MCF 10A (cell line): ENCODE measurements at regions not wholly inside any gene's neighbourhood (a gene's known extent, or its start where the extent isn't known, plus 50 kb on each side); places are given as distances from the start of the nearest gene placed in this dataset.

Source experiments
- BruUV-seq: library from RNA; stranded (reverse); fragments of 400-500 nt; replicated peaks from 2 replicates; lab custom pipeline; 2021; lab: Mats Ljungman, UMichigan
- CTCF ChIA-PET: fragments of 300-600 bp; sonication (Branson Sonifier 250); formaldehyde crosslinking; extraction: SDS; loops from one replicate; lab custom pipeline; 2021; ENCODE audit warnings: antibody characterized with exemption, inconsistent platforms; lab: Yijun Ruan, JAX
- POLR2A ChIA-PET: fragments of 300-600, 350-650 bp; sonication (Branson Sonifier 250); formaldehyde crosslinking; extraction: SDS; loops from one replicate; lab custom pipeline; 2020; ENCODE audit warnings: antibody characterized with exemption, inconsistent platforms; lab: Yijun Ruan, JAX
- DNase-seq: peaks from one replicate; pipeline ENCODE4 v3.0.0-alpha.2; 2018; ENCODE audit not compliant: unreplicated experiment
- H3K27ac Mint-ChIP-seq: one replicate; pipeline ENCODE4 v1.8.0; 2022; ENCODE audit warnings: mild to moderate bottlenecking, low read depth, mixed read lengths; ENCODE audit not compliant: unreplicated experiment
- H3K27me3 Mint-ChIP-seq: one replicate; pipeline ENCODE4 v1.8.0; 2022; ENCODE audit warnings: mixed read lengths; ENCODE audit not compliant: insufficient read depth, unreplicated experiment
- H3K36me3 Mint-ChIP-seq: one replicate; pipeline ENCODE4 v1.8.0; 2022; ENCODE audit warnings: mild to moderate bottlenecking, moderate library complexity, mixed read lengths; ENCODE audit not compliant: insufficient read depth, unreplicated experiment
- H3K4me1 Mint-ChIP-seq: one replicate; pipeline ENCODE4 v1.8.0; 2022; ENCODE audit warnings: mixed read lengths; ENCODE audit not compliant: insufficient read depth, unreplicated experiment
- H3K4me3 Mint-ChIP-seq: one replicate; pipeline ENCODE4 v1.8.0; 2022; ENCODE audit warnings: mild to moderate bottlenecking, moderate library complexity, mixed read lengths; ENCODE audit not compliant: unreplicated experiment
- H3K9me3 Mint-ChIP-seq: one replicate; pipeline ENCODE4 v1.8.0; 2022; ENCODE audit warnings: mixed read lengths; ENCODE audit not compliant: unreplicated experiment
- CTCF ChIP-seq: fragments of 200-600 bp; IDR thresholded peaks from one replicate; pipeline ENCODE4 v1.8.0; 2022; ENCODE audit warnings: antibody characterized with exemption, mild to moderate bottlenecking; ENCODE audit not compliant: unreplicated experiment
- intact Hi-C: fragments of 100-400 bp; cut with micrococcal nuclease; formaldehyde crosslinking; loops from 2 replicates; pipeline ENCODE4 v1.14.1; 2022

GRCh38 chr12:94892544-94893267, 110.8 kb downstream of the NDUFA12 start:
- intact Hi-C loops = no loop called here
- H3K36me3 Mint-ChIP-seq = peaks cover 4% of the 10 kb centered on the region
- H3K27me3 Mint-ChIP-seq = peaks cover 27% of the 10 kb centered on the region
- H3K27ac Mint-ChIP-seq = no peak overlapping the region
- no TSS peak for BruUV-seq
- no peak for TF ChIP-seq CTCF
- no peaks in the 10 kb centered on the region for H3K9me3 Mint-ChIP-seq
- POLR2A ChIA-PET = no interaction called here
- H3K4me3 Mint-ChIP-seq = no peak overlapping the region
- H3K4me1 Mint-ChIP-seq = peaks cover 3% of the 10 kb centered on the region
- DNase-seq = no peak
- CTCF ChIA-PET = interaction anchor here (1.5 kb wide), 1 partner anchor 347 kb away, joined by 6 read pairs; no protein-coding TSS in a partner anchor

- Mint-ChIP-seq H3K4me3 (no peak overlapping the region), H3K27ac (no peak overlapping the region), H3K9me3 (no peaks in the 10 kb centered on the region), H3K36me3 (peaks cover 4% of the 10 kb centered on the region), H3K27me3 (peaks cover 36% of the 10 kb centered on the region), H3K4me1 (no peaks in the 10 kb centered on the region)
- BruUV-seq = no TSS peak
- intact Hi-C loops = no loop called here
- ChIA-PET POLR2A (interaction anchor here (0.6 kb wide), 1 partner anchor 446 kb away, joined by 3 read pairs; no protein-coding TSS in a partner anchor), CTCF (no interaction called here)
- peak; percentile 6 for DNase-seq
- TF ChIP-seq CTCF = no peak
Measured at GRCh38 chr12:94889445-94890210, 113.9 kb downstream of the NDUFA12 start.

GRCh38 chr12:94879542-94879941, 124.0 kb downstream of the NDUFA12 start:
- no peak for TF ChIP-seq CTCF
- peaks cover 27% of the 10 kb centered on the region for H3K27me3 Mint-ChIP-seq

GRCh38 chr12:94875525-94875924, 128.0 kb downstream of the NDUFA12 start:
- peaks cover 12% of the 10 kb centered on the region for H3K4me1 Mint-ChIP-seq
- H3K27ac Mint-ChIP-seq = no peak overlapping the region
- intact Hi-C loops = loop anchor here (1.0 kb wide), 1 partner anchor 329 kb away; no protein-coding TSS in a partner anchor
- BruUV-seq = no TSS peak
- H3K4me3 Mint-ChIP-seq = no peak overlapping the region
- POLR2A ChIA-PET = interaction anchor here (0.6 kb wide), 1 partner anchor 13 kb away, joined by 3 read pairs; no protein-coding TSS in a partner anchor
- CTCF ChIA-PET = interaction anchor here (0.5 to 1.0 kb wide), 8 partner anchors 11 to 1611 kb away, joined by 3 to 4 read pairs (median 3); no protein-coding TSS in a partner anchor
- H3K9me3 Mint-ChIP-seq = no peaks in the 10 kb centered on the region
- peak; percentile 13 for TF ChIP-seq CTCF
- no peaks in the 10 kb centered on the region for H3K36me3 Mint-ChIP-seq
- DNase-seq = peak; percentile 47
- H3K27me3 Mint-ChIP-seq = peaks cover 45% of the 10 kb centered on the region

More at GRCh38 chr12:94879542-94879941, 124.0 kb downstream of the NDUFA12 start:
- Mint-ChIP-seq H3K36me3 (no peaks in the 10 kb centered on the region), H3K27ac (no peak overlapping the region), H3K9me3 (no peaks in the 10 kb centered on the region), H3K4me1 (peaks cover 9% of the 10 kb centered on the region), H3K4me3 (no peak overlapping the region)
- ChIA-PET POLR2A (no interaction called here), CTCF (no interaction called here)
- intact Hi-C loops = no loop called here
- DNase-seq = peak; percentile 50
- no TSS peak for BruUV-seq
